ENCODE measurements at regions not wholly inside any gene's neighbourhood (a gene's known extent, or its start where the extent isn't known, plus 50 kb on each side); places are given as distances from the start of the nearest gene placed in this dataset.
"Not testable (repeated sequence)": the region's sequence is repeated elsewhere in the genome, so short reads cannot be mapped to it uniquely, and the experiment has no call there.

DNA sequence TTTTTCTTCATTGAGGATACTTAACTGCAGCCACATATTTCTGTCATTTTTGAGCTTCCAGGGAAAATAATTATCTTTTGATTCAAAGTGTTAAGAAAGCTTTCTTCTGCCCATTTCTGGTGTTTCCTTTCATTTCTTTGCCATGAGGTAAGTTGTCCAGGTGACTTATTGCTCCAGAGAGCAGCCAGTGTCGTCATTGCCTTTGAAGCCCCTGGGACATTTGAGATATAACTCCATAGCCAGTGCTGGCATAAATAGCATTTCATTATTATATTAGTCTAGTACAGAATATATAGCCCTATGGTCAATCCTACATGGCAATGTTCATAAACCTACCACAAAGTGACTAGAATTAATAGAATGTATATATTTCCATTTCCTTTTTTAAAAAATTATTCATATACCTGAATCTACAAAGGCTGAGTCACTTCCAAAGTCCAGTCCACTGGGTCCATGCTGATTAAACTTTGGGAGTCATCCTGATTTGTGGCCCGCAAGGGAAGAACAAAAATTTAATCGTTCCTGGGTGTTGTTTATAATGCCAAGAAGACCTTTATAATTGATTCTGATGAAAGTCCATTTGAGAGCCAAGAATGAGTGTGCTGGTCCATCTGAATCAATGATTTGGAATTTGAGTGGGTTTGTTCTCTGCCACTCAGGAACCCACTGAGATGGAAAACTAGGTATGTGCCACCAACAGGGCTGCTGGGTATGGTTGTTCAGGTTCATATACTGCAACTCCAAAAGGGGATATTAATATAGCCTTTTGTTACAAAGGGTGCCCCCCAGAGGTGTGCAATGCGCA is 221.8 kb upstream of the PLXNA2 start:
- DNase-seq (ENCODE audit: low read depth in 2 of 2): no peak

DNA sequence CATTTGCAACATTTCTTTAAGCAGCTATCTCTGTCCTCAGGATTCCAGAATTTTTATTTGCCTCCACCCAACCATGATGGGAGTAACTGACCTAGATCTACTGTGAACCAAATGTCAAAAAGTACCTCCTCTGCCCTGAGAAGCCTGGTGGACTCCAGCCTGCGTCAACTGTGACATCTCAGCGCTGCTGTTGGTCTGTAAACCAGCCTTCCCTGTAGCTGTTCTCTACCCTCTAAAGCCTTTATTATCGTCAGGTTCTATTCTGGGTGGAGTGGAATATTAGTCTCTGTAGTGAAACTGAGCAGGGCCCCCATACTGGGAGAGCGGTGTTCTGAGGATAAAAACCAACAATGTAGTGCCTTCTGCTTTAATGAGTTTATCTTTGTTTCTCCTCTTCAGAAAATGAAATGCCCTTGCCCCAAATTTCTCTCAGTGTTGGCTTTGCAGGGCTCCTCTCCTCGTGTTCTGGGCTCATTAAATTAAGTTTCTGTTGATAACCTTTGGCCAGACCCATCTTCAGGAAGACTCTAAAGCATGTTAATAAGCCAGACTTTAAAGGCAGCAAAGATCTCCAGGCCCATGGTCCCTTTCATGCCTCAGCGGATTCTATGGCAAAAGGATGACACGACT is 223.1 kb upstream of the PLXNA2 start:
- no peak for DNase-seq (ENCODE audit: low read depth in 2 of 2)

DNA sequence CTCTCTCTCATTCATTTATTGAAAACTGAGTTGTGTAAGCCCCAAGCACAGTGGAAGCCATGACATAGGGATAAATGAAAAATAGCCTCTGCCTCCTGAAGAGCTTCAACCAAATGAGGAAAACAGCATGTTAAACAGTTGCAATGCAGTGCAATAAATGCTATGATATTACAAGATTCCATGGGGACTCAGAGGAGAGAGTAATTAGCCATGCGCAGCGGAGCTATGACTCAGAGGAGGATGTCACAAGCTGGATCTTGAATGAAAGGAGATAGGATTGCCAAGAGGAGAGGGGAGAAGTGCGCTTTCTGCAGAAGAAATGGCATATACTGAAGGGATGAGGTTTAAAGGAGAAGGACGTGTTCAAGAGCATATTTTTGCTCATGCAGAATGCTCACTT is 231.3 kb upstream of the PLXNA2 start:
- DNase-seq (ENCODE audit: low read depth in 2 of 2): no peak

DNA sequence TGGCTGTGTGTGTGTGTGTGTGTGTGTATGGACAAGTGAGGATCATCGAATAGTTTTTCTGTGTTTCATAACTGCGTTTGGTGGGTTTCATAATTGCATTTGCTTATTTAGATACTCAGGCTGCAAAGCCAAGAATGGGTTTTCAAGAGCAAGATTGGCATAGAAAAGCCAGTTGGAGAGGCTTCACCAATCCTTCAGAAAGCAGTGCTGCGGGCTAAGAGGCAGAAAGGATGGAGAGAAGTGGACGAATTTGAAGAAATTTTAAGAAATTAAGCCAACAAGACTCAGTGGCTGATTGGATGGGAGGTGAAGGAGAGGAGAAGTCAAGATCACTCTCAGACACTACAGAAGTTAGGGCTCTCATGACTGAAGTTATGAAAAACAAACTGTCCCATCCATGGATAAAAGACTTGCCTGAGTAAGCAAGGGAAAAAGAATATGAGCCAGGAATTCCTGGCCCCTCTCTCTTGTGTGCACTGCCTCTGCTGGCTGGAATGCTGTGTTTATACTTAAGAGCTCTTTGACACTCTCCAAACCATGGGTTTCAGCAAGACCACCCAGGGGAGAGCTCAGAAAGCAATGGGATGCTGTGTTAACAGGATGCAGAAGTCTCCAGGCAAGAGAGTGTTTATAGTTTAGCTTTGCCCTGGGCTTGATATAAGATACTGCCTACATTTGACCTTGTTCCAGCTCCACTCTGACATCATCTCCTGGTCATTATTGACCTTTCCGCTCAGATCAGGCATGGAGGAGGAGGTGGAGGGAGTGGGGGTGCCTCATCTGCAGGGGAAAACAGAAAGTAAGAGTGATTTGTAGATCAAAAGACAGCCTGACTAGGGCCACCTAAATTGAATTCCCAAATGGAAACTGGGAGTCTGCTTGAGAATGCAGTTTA is 232.0 kb upstream of the PLXNA2 start:
- no peak for DNase-seq (ENCODE audit: low read depth in 2 of 2)

DNA sequence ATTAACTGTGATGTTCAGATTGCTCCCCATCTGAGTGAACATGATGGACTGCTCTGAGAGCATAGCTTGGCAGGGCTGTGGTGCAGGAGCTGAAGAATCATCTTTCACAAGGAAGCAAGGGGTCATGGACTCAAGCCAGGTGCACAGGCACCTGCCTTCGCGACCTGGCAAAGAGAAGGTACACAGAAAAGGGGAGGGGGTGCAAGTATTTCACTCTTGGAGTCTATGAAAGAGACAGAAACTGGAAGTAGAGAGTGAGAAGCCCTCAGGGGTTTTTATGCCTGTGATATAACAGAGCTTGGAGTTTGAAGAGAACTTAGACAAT is 232.6 kb upstream of the PLXNA2 start:
- DNase-seq (ENCODE audit: low read depth in 2 of 2): no peak

DNA sequence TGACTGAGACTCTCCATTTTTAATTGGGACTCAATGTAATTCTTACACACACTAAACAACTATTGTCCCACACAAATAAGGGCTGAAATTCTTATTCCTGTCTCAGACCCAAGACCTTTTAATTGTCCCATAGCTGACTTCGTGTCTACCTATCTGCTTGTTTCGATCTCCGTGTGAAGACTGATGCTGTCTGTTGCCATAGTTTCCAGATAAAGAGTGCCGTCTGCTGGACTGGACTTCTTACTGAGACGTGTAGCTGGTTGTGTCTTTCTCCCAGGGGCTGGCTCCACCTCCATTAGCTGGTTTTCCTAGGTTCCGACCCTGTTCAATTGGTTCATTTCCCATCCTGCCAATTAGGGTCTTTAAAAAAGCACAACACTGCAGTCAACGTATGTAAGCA is 235.3 kb upstream of the PLXNA2 start:
- DNase-seq (ENCODE audit: low read depth in 2 of 2): no peak

DNA sequence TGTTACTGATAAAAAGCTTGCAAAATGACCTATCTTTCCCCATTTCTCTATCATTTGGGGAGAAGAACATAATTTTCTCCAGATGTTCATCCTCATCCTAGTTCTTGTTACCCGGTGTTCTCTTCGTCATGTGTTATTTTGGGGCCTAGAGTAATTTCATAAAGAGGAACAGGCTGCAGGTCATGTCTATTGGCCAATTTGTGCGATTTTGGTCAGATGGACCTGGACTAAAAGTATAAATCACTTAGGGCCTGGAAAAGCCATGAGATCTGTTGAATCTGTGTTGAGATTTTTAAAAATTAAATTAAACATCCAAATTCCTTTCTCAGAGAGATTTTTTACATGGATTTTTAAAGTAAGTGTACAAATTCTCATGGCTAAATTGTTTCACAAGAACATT is 241.3 kb upstream of the PLXNA2 start:
- DNase-seq (ENCODE audit: low read depth in 2 of 2): no peak

- no peak for DNase-seq (ENCODE audit: low read depth in 2 of 2)
These were observed 242.5 kb upstream of the PLXNA2 start for GRCh38 chr1:208486677-208487076.

DNA sequence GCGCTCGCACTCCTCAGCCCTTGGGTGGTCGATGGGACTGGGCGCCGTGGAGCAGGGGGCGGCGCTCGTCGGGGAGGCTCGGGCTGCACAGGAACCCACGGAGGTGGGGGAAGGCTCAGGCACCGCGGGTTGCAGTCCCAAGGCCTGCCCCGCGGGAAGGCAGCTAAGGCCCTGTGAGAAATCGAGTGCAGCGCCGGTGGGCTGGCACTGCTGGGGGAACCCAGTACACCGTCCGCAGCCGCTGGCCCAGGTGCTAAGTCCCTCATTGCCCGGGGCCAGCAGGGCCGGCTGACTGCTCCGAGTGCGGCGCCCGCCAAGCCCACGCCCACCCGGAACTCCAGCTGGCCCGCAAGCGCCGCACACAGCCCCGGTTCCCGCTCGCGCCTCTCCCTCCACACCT is 244.2 kb upstream of the PLXNA2 start:
- DNase-seq (ENCODE audit: low read depth in 2 of 2): not testable (repeated sequence)

DNA sequence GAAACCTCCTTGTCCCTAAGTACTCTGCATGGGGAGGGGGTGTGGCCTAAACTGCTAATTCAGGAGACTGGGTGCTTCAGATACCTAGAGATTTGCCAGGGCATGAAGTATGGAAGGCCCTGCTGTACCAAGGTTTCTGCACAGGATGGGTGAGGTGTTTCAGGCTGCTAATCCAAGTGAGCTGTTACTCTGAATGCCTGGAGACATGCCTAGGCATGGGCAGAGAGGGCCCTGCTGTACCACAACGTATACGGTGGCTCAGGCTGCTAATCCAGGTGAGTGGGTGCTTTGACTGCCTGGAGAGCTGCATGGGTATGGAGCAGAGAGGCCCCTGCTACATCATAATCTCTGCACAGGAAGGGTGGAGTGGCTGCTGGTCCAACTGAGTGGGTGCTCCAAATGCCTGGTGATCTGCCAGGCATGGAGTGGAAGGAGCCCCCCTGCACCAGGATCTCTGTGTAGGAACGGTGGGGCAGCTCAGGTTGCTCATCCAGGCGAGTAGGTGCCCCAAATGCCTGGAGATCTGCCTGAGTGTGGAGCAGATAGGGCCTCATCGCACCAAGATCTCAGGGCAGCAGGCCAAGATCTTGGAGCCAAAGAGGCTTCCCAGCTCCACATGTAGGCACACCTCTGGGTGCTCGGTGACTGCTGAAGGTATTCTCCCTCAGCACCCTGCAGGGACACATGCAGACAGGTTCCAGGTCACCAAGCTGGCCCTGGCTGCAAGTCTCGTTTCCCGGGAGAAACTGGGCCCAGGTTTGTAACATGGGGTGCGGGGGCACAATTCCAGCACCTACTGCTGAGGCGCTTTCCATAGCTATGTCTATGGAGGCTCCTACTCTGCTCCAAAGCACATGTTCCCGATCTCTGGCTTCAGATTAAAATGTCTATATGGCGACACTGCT is 252.5 kb upstream of the PLXNA2 start:
- DNase-seq (ENCODE audit: low read depth in 2 of 2): no peak

DNA sequence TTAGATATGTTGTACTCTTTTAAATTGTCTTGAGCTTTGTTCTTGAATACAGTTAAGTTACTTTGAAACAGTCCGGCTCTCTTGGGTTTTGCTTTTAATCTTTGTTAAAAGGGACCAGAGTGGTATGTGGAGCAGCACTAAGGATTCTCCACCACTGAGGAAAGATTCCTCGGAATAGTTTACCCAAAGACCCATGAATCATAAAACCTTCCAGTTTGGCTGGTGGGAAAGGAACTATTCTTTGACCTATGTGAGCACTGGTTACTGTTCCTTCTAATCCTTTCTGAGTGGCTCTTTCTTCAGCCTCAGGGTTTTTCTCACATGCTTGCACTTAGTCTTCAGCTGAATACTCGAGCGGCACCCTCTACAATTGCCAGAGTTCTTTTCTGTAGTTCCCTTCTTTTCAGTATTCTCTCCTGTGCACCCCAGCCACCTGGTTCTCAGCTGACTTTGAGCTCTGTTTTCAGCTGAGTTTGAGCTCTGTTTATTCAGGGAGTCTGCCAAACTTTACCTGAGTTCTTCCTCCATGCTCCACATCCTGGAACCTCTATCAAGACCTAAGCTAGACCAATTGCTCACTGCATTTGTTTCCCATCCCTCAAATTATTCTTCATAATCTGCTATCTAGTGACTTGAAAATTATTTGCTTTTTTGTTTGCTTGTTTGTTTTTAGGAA is 253.8 kb upstream of the PLXNA2 start:
- no peak for DNase-seq (ENCODE audit: low read depth in 2 of 2)

DNA sequence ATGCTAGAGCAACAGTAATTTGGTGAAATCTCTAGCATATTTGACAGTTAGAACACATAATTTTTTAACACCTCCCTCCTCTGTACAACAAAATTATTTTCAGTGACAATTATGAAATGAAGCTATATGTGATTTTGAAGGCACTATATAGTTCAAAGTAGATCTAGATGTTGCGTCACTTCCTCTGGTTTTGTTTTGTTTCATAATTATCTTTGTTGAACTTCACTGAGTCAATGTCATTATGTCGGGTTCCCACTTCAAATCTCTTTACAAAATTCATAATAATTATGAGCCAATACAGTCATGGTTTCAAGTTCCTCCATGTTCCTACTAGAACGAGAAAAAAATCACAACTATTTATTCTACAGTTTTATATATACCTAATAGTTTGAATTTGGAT is 254.8 kb upstream of the PLXNA2 start:
- DNase-seq (ENCODE audit: low read depth in 2 of 2): no peak

- no peak for DNase-seq (ENCODE audit: low read depth in 2 of 2)
These were observed 255.4 kb upstream of the PLXNA2 start for GRCh38 chr1:208499601-208500000.

- DNase-seq (ENCODE audit: low read depth in 2 of 2): no peak
These were observed 256.2 kb upstream of the PLXNA2 start for GRCh38 chr1:208500375-208500774.

DNA sequence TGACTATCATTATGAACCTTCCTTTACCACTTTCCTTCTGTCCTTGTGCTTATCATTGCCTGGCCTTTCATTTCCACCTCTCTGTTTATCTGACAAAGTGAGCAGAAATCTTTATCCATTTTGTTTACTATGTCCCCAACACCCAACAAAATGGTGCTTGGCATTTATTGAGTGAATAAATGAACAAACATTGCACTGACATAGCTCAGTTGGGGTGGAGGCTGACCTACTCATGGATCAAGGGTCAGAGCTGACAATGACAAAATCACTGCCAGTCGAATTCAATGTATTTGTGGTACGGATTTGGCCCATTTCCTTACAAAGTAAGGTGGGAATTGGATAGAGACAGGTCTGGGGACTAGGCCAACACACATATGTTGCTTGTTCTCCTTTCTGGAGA is 257.4 kb upstream of the PLXNA2 start:
- DNase-seq (ENCODE audit: low read depth in 2 of 2): no peak

- DNase-seq (ENCODE audit: low read depth in 2 of 2): no peak
These were observed 259.6 kb upstream of the PLXNA2 start for GRCh38 chr1:208503787-208504186.

DNA sequence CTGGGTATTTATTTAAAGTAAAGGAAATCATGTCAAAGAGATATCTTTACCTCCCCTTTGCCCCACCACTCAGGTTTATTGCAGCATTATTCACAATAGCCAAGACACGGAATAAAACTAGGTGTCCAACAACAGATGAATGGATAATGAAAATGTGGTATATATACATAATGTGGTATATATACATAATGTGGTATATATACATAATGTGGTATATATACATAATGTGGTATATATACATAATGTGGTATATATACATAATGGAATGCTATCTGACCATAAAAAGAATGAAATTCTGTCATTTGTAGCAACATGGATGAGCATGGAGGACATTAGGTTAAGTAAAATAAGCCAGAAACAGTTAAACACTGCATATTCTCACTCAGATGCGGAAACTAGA is 262.6 kb upstream of the PLXNA2 start:
- no peak for DNase-seq (ENCODE audit: low read depth in 2 of 2)

- no peak for DNase-seq (ENCODE audit: low read depth in 2 of 2)
These were observed 264.9 kb upstream of the PLXNA2 start for GRCh38 chr1:208509072-208509471.

DNA sequence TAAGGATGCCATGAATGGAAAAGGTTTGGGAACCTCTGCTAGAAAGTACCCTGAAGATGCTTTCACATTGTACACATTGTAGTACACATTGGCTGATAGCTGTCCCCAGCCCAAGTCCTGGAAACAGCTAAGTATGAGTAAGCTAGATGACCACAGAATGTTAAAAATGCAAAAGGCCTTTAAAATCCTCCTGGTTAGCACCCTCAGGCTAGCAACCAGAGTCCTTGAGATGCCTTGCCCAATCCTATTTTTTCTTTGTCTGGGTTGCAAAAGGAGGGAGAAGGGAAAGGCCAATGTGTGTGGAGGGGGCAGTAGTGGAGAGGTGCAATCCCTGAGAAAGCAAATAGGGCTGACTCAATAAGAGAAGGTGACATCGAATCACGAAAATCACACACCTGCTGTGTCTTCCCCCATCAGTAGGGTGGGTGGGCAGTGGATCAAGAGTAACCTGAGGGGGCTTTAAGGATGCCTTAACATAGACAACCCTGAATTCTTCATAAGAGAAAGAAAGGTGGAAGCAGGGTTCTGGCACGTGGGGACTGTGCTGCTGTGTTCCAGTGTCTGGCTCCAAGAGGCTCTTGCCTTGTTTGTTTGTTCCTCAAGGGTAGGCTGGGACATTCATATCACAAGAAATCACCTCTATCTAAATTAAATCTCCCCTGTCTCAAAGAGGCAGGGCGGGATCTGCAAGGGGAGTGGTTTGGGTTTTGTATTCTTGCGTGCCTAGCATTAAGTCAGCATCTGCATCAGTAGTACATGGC is 266.2 kb upstream of the PLXNA2 start:
- no peak for DNase-seq (ENCODE audit: low read depth in 2 of 2)

GRCh38 chr1:208511242-208511860 is 267.2 kb upstream of the PLXNA2 start:
- DNase-seq (ENCODE audit: low read depth in 2 of 2): no peak
